ENCODE measurements at regions not wholly inside any gene's neighbourhood (a gene's known extent, or its start where the extent isn't known, plus 50 kb on each side); places are given as distances from the start of the nearest gene placed in this dataset.

GRCh38 chr1:232439011-232439410 lies 190.9 kb downstream of the SIPA1L2 start (continued):
- TF ChIP-seq PATZ1 (CRISPR knock-in tag; IDR thresholded peaks at IDR 0.05; ENCODE audit: borderline replicate concordance) (no peak), CREB5 (CRISPR knock-in tag; IDR thresholded peaks at IDR 0.05; ENCODE audit: low read depth) (no peak)

- ATAC-seq, result 0 out of 3 replicates have a peak, but pooled peaks have one; percentile 18
- TF ChIP-seq PPARA (CRISPR knock-in tag; IDR thresholded peaks at IDR 0.05; ENCODE audit: borderline replicate concordance) (no peak), ZC3H10 (CRISPR knock-in tag; IDR thresholded peaks at IDR 0.05) (no peak), CSRNP3 (CRISPR knock-in tag; IDR thresholded peaks at IDR 0.05) (no peak), ARNTL (CRISPR knock-in tag; IDR thresholded peaks at IDR 0.05; ENCODE audit: borderline replicate concordance, low read depth) (no peak), ZNF8 (CRISPR knock-in tag; IDR thresholded peaks at IDR 0.05) (no peak), ZFP30 (CRISPR knock-in tag; IDR thresholded peaks at IDR 0.05) (no peak), OSR1 (CRISPR knock-in tag; IDR thresholded peaks at IDR 0.05) (no peak), PATZ1 (CRISPR knock-in tag; IDR thresholded peaks at IDR 0.05; ENCODE audit: borderline replicate concordance) (no peak), CREB5 (CRISPR knock-in tag; IDR thresholded peaks at IDR 0.05; ENCODE audit: low read depth) (no peak), ISL1 (CRISPR knock-in tag; IDR thresholded peaks at IDR 0.05) (no peak), ZFP3 (CRISPR knock-in tag; IDR thresholded peaks at IDR 0.05) (no peak), TCF4 (CRISPR knock-in tag; IDR thresholded peaks at IDR 0.05; ENCODE audit: borderline replicate concordance) (no peak), BACH2 (CRISPR knock-in tag; IDR thresholded peaks at IDR 0.05; ENCODE audit: borderline replicate concordance) (no peak), GLIS3 (CRISPR knock-in tag; IDR thresholded peaks at IDR 0.05) (no peak), SNAI2 (CRISPR knock-in tag; IDR thresholded peaks at IDR 0.05) (no peak), ZNF565 (CRISPR knock-in tag; conservative IDR thresholded peaks at IDR 0.05; ENCODE audit: low read depth) (no peak), TOX (CRISPR knock-in tag; IDR thresholded peaks at IDR 0.05; ENCODE audit: borderline replicate concordance) (no peak), ESRRG (CRISPR knock-in tag; IDR thresholded peaks at IDR 0.05) (no peak), RARB (CRISPR knock-in tag; IDR thresholded peaks at IDR 0.05) (no peak)
Observed at GRCh38 chr1:232438476-232438875, 191.5 kb downstream of the SIPA1L2 start.

- TF ChIP-seq ZNF565 (CRISPR knock-in tag; conservative IDR thresholded peaks at IDR 0.05; ENCODE audit: low read depth) (no peak), ESRRG (CRISPR knock-in tag; IDR thresholded peaks at IDR 0.05) (no peak), GLIS3 (CRISPR knock-in tag; IDR thresholded peaks at IDR 0.05) (no peak), PPARA (CRISPR knock-in tag; IDR thresholded peaks at IDR 0.05; ENCODE audit: borderline replicate concordance) (no peak), ZFP3 (CRISPR knock-in tag; IDR thresholded peaks at IDR 0.05) (no peak), CSRNP3 (CRISPR knock-in tag; IDR thresholded peaks at IDR 0.05) (no peak), ZFP30 (CRISPR knock-in tag; IDR thresholded peaks at IDR 0.05) (no peak), SNAI2 (CRISPR knock-in tag; IDR thresholded peaks at IDR 0.05) (no peak), CREB5 (CRISPR knock-in tag; IDR thresholded peaks at IDR 0.05; ENCODE audit: low read depth) (no peak), ISL1 (CRISPR knock-in tag; IDR thresholded peaks at IDR 0.05) (no peak), ARNTL (CRISPR knock-in tag; IDR thresholded peaks at IDR 0.05; ENCODE audit: borderline replicate concordance, low read depth) (no peak), TOX (CRISPR knock-in tag; IDR thresholded peaks at IDR 0.05; ENCODE audit: borderline replicate concordance) (no peak)
Observed at GRCh38 chr1:232437510-232437909, 192.4 kb downstream of the SIPA1L2 start.

More at GRCh38 chr1:232437510-232437909, 192.4 kb downstream of the SIPA1L2 start:
- no peak for ATAC-seq
